ENCODE measurements at regions not wholly inside any gene's neighbourhood (a gene's known extent, or its start where the extent isn't known, plus 50 kb on each side); places are given as distances from the start of the nearest gene placed in this dataset.

DNA sequence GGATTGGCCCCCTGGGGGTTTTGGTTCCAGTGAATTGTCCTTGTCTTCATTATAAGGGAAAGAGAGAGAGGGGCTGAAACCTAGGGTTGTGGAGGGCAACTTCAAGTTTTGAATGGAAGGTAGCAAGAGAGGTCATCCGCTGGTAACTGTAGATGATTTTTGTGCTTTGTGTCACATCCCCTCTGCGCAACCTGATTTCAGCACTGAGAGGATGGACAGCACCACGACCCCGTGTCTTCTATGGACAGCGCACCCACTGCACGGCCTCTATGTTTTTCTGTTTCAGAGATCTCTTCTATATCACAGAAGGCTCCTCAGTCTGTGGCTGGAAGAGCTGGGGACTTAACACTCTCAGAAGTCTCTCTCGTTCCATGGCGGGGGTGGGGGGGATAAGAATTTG, 127.0 kb upstream of the RPH3A start:
- DNase-seq (ENCODE audit: low spot score) (peak; percentile 56), ATAC-seq (0 out of 2 replicates have a peak, but pooled peaks have one; percentile 39)
- CTCF ChIA-PET = no interaction called here
- no peak overlapping the region for H3K4me3 Mint-ChIP-seq
- no peaks in the 10 kb centered on the region for H3K4me1 Mint-ChIP-seq
- H3K27me3 Mint-ChIP-seq (ENCODE audit: low read depth) = peaks cover 28% of the 10 kb centered on the region
- POLR2A ChIA-PET = no interaction called here
- H3K9me3 Mint-ChIP-seq = no peaks in the 10 kb centered on the region
- H3K27ac Mint-ChIP-seq = no peak overlapping the region
- no peaks in the 10 kb centered on the region for H3K36me3 Mint-ChIP-seq
- TF ChIP-seq ZNF671 (CRISPR knock-in tag; IDR thresholded peaks at IDR 0.05) (no peak), NFATC4 (CRISPR knock-in tag; IDR thresholded peaks at IDR 0.05) (no peak), ETV6 (CRISPR knock-in tag; IDR thresholded peaks at IDR 0.05) (no peak), TP53 (CRISPR knock-in tag; IDR thresholded peaks at IDR 0.05) (no peak), HMGA2 (CRISPR knock-in tag; IDR thresholded peaks at IDR 0.05) (no peak), TEAD1 (CRISPR knock-in tag; IDR thresholded peaks at IDR 0.05) (0 out of 2 replicates have a peak, but pooled peaks have one; percentile 41), OVOL2 (CRISPR knock-in tag; IDR thresholded peaks at IDR 0.05; ENCODE audit: borderline replicate concordance) (no peak), CBFB (CRISPR knock-in tag; IDR thresholded peaks at IDR 0.05; ENCODE audit: low read depth) (no peak), SMAD4 (CRISPR knock-in tag; IDR thresholded peaks at IDR 0.05) (peak; percentile 54; the same call in 1 of the 2 replicates), IRF2 (CRISPR knock-in tag; IDR thresholded peaks at IDR 0.05; ENCODE audit: borderline replicate concordance, low read depth) (no peak), RORB (CRISPR knock-in tag; IDR thresholded peaks at IDR 0.05) (no peak), ZNF263 (CRISPR knock-in tag; IDR thresholded peaks at IDR 0.05; ENCODE audit: low read depth) (no peak), MXD4 (CRISPR knock-in tag; IDR thresholded peaks at IDR 0.05; ENCODE audit: borderline replicate concordance) (no peak), GTF2I (CRISPR knock-in tag; conservative IDR thresholded peaks at IDR 0.05) (no peak), ZNF219 (CRISPR knock-in tag; IDR thresholded peaks at IDR 0.05; ENCODE audit: borderline replicate concordance) (peak; percentile 48; the same call in 1 of the 2 replicates), CREB1 (CRISPR knock-in tag; IDR thresholded peaks at IDR 0.05) (no peak)
- TF ChIP-seq, protein P1, sequence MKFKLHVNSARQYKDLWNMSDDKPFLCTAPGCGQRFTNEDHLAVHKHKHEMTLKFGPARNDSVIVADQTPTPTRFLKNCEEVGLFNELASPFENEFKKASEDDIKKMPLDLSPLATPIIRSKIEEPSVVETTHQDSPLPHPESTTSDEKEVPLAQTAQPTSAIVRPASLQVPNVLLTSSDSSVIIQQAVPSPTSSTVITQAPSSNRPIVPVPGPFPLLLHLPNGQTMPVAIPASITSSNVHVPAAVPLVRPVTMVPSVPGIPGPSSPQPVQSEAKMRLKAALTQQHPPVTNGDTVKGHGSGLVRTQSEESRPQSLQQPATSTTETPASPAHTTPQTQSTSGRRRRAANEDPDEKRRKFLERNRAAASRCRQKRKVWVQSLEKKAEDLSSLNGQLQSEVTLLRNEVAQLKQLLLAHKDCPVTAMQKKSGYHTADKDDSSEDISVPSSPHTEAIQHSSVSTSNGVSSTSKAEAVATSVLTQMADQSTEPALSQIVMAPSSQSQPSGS (CRISPR knock-in tag; IDR thresholded peaks at IDR 0.05; ENCODE audit: borderline replicate concordance, low read depth) = no peak
- TF ChIP-seq, protein P2, sequence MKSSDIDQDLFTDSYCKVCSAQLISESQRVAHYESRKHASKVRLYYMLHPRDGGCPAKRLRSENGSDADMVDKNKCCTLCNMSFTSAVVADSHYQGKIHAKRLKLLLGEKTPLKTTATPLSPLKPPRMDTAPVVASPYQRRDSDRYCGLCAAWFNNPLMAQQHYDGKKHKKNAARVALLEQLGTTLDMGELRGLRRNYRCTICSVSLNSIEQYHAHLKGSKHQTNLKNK (CRISPR knock-in tag; IDR thresholded peaks at IDR 0.05) = no peak
- TF ChIP-seq, protein P3, sequence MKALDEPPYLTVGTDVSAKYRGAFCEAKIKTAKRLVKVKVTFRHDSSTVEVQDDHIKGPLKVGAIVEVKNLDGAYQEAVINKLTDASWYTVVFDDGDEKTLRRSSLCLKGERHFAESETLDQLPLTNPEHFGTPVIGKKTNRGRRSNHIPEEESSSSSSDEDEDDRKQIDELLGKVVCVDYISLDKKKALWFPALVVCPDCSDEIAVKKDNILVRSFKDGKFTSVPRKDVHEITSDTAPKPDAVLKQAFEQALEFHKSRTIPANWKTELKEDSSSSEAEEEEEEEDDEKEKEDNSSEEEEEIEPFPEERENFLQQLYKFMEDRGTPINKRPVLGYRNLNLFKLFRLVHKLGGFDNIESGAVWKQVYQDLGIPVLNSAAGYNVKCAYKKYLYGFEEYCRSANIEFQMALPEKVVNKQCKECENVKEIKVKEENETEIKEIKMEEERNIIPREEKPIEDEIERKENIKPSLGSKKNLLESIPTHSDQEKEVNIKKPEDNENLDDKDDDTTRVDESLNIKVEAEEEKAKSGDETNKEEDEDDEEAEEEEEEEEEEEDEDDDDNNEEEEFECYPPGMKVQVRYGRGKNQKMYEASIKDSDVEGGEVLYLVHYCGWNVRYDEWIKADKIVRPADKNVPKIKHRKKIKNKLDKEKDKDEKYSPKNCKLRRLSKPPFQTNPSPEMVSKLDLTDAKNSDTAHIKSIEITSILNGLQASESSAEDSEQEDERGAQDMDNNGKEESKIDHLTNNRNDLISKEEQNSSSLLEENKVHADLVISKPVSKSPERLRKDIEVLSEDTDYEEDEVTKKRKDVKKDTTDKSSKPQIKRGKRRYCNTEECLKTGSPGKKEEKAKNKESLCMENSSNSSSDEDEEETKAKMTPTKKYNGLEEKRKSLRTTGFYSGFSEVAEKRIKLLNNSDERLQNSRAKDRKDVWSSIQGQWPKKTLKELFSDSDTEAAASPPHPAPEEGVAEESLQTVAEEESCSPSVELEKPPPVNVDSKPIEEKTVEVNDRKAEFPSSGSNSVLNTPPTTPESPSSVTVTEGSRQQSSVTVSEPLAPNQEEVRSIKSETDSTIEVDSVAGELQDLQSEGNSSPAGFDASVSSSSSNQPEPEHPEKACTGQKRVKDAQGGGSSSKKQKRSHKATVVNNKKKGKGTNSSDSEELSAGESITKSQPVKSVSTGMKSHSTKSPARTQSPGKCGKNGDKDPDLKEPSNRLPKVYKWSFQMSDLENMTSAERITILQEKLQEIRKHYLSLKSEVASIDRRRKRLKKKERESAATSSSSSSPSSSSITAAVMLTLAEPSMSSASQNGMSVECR (CRISPR knock-in tag; IDR thresholded peaks at IDR 0.05; ENCODE audit: borderline replicate concordance) = peak; percentile 88; the same call in 1 of the 2 replicates
- TF ChIP-seq, protein P4, sequence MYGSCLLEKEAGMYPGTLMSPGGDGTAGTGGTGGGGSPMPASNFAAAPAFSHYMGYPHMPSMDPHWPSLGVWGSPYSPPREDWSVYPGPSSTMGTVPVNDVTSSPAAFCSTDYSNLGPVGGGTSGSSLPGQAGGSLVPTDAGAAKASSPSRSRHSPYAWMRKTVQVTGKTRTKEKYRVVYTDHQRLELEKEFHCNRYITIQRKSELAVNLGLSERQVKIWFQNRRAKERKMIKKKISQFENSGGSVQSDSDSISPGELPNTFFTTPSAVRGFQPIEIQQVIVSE (CRISPR knock-in tag; IDR thresholded peaks at IDR 0.05; ENCODE audit: borderline replicate concordance) = no peak
- TF ChIP-seq, protein P5, sequence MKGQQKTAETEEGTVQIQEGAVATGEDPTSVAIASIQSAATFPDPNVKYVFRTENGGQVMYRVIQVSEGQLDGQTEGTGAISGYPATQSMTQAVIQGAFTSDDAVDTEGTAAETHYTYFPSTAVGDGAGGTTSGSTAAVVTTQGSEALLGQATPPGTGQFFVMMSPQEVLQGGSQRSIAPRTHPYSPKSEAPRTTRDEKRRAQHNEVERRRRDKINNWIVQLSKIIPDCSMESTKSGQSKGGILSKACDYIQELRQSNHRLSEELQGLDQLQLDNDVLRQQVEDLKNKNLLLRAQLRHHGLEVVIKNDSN (CRISPR knock-in tag; IDR thresholded peaks at IDR 0.05) = no peak; the same call in 1 of the 2 replicates
- TF ChIP-seq, protein P6, sequence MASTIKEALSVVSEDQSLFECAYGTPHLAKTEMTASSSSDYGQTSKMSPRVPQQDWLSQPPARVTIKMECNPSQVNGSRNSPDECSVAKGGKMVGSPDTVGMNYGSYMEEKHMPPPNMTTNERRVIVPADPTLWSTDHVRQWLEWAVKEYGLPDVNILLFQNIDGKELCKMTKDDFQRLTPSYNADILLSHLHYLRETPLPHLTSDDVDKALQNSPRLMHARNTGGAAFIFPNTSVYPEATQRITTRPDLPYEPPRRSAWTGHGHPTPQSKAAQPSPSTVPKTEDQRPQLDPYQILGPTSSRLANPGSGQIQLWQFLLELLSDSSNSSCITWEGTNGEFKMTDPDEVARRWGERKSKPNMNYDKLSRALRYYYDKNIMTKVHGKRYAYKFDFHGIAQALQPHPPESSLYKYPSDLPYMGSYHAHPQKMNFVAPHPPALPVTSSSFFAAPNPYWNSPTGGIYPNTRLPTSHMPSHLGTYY (CRISPR knock-in tag; IDR thresholded peaks at IDR 0.05) = no peak
- TF ChIP-seq, protein P7, sequence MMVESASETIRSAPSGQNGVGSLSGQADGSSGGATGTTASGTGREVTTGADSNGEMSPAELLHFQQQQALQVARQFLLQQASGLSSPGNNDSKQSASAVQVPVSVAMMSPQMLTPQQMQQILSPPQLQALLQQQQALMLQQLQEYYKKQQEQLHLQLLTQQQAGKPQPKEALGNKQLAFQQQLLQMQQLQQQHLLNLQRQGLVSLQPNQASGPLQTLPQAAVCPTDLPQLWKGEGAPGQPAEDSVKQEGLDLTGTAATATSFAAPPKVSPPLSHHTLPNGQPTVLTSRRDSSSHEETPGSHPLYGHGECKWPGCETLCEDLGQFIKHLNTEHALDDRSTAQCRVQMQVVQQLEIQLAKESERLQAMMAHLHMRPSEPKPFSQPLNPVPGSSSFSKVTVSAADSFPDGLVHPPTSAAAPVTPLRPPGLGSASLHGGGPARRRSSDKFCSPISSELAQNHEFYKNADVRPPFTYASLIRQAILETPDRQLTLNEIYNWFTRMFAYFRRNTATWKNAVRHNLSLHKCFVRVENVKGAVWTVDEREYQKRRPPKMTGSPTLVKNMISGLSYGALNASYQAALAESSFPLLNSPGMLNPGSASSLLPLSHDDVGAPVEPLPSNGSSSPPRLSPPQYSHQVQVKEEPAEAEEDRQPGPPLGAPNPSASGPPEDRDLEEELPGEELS (CRISPR knock-in tag; IDR thresholded peaks at IDR 0.05) = 0 out of 2 replicates have a peak, but pooled peaks have one; percentile 76
- TF ChIP-seq, protein P8, sequence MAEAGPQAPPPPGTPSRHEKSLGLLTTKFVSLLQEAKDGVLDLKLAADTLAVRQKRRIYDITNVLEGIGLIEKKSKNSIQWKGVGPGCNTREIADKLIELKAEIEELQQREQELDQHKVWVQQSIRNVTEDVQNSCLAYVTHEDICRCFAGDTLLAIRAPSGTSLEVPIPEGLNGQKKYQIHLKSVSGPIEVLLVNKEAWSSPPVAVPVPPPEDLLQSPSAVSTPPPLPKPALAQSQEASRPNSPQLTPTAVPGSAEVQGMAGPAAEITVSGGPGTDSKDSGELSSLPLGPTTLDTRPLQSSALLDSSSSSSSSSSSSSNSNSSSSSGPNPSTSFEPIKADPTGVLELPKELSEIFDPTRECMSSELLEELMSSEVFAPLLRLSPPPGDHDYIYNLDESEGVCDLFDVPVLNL (CRISPR knock-in tag; IDR thresholded peaks at IDR 0.05; ENCODE audit: borderline replicate concordance, low read depth) = no peak
- TF ChIP-seq, protein P9, sequence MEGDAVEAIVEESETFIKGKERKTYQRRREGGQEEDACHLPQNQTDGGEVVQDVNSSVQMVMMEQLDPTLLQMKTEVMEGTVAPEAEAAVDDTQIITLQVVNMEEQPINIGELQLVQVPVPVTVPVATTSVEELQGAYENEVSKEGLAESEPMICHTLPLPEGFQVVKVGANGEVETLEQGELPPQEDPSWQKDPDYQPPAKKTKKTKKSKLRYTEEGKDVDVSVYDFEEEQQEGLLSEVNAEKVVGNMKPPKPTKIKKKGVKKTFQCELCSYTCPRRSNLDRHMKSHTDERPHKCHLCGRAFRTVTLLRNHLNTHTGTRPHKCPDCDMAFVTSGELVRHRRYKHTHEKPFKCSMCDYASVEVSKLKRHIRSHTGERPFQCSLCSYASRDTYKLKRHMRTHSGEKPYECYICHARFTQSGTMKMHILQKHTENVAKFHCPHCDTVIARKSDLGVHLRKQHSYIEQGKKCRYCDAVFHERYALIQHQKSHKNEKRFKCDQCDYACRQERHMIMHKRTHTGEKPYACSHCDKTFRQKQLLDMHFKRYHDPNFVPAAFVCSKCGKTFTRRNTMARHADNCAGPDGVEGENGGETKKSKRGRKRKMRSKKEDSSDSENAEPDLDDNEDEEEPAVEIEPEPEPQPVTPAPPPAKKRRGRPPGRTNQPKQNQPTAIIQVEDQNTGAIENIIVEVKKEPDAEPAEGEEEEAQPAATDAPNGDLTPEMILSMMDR (IDR thresholded peaks at IDR 0.05) = no peak
